ENCODE measurements at regions not wholly inside any gene's neighbourhood (a gene's known extent, or its start where the extent isn't known, plus 50 kb on each side); places are given as distances from the start of the nearest gene placed in this dataset.

GRCh38 chr13:31595563-31595962 is 143.8 kb upstream of the RXFP2 start:
- dilution Hi-C loops (cut with MboI; ENCODE audit: extremely low pct_ligation_motif_present, low sequenced_read_pairs) (no loop called here), intact Hi-C loops (cut with micrococcal nuclease) (no loop called here)
- Histone ChIP-seq H3K9me3 (replicated peaks; ENCODE audit: control insufficient read depth, insufficient read depth, low read length) (no peaks in the 10 kb centered on the region), H3K36me3 (ENCODE audit: control insufficient read depth in 2 of 2, extremely low read depth in 1 of 2, insufficient read depth in 2 of 2, low read length in 2 of 2) (no peaks in the 10 kb centered on the region), H3K27ac (ENCODE audit: insufficient read depth, low read depth, low read length) (no peak overlapping the region), H3K4me3 (replicated peaks in 1 of 3; ENCODE audit: insufficient read depth in 1 of 3, low read depth in 1 of 3, low read length in 3 of 3) (no peak overlapping the region), H3K27me3 (ENCODE audit: control insufficient read depth in 2 of 2, insufficient read depth in 2 of 2, low read length in 2 of 2) (peaks cover 0 to 3% of the 10 kb centered on the region in 2 experiments), H3K9ac (replicated peaks; ENCODE audit: extremely low read depth, insufficient read depth, low read length) (no peak overlapping the region), H2AFZ (ENCODE audit: low read depth, low read length) (no peak overlapping the region), H4K20me1 (replicated peaks; ENCODE audit: control insufficient read depth, extremely low read depth, insufficient read depth, low read length) (no peaks in the 10 kb centered on the region), H3K9me1 (replicated peaks; ENCODE audit: control insufficient read depth, extremely low read depth, insufficient read depth, low read length) (no peaks in the 10 kb centered on the region), H3K4me1 (ENCODE audit: control insufficient read depth, extremely low read depth, insufficient read depth, low read length) (no peaks in the 10 kb centered on the region), H3K79me2 (ENCODE audit: control insufficient read depth, insufficient read depth, low read length) (no peaks in the 10 kb centered on the region), H3K4me2 (ENCODE audit: insufficient read depth, low read length) (no peak overlapping the region)
- DNase-seq (ENCODE audit: low read depth, low spot score), result no peak
- ChIA-PET POLR2A (no interaction called here), CTCF (interaction anchor here (2.4 kb wide), 1 partner anchor 104 kb away, joined by 8 read pairs; no protein-coding TSS in a partner anchor)
- FAIRE-seq, result no peak
- BruUV-seq (replicated peaks), result no TSS peak
- TF ChIP-seq MYC (IDR thresholded peaks at IDR 0.05; ENCODE audit: low read depth, low read length) (no peak), EZH2 (IDR thresholded peaks at IDR 0.05; ENCODE audit: borderline replicate concordance, low read depth, low read length, severe bottlenecking) (no peak), POLR2A (IDR thresholded peaks at IDR 0.05; ENCODE audit: low read depth, low read length) (no peak), GATA2 (IDR thresholded peaks at IDR 0.05; ENCODE audit: insufficient read depth, insufficient read length, low read depth, low read length) (no peak), POLR2AphosphoS5 (IDR thresholded peaks at IDR 0.05; ENCODE audit: insufficient read depth, low read depth, low read length) (no peak), FOS (IDR thresholded peaks at IDR 0.05; ENCODE audit: borderline replicate concordance, insufficient read depth, low read length) (no peak), JUN (IDR thresholded peaks at IDR 0.05; ENCODE audit: borderline replicate concordance, insufficient read depth, insufficient read length, low read depth) (no peak)
- TF ChIP-seq, protein P1, sequence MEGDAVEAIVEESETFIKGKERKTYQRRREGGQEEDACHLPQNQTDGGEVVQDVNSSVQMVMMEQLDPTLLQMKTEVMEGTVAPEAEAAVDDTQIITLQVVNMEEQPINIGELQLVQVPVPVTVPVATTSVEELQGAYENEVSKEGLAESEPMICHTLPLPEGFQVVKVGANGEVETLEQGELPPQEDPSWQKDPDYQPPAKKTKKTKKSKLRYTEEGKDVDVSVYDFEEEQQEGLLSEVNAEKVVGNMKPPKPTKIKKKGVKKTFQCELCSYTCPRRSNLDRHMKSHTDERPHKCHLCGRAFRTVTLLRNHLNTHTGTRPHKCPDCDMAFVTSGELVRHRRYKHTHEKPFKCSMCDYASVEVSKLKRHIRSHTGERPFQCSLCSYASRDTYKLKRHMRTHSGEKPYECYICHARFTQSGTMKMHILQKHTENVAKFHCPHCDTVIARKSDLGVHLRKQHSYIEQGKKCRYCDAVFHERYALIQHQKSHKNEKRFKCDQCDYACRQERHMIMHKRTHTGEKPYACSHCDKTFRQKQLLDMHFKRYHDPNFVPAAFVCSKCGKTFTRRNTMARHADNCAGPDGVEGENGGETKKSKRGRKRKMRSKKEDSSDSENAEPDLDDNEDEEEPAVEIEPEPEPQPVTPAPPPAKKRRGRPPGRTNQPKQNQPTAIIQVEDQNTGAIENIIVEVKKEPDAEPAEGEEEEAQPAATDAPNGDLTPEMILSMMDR (IDR thresholded peaks at IDR 0.05; ENCODE audit: extremely low read depth in 1 of 2, insufficient read depth in 1 of 2, low read depth in 1 of 2, low read length in 2 of 2), result no peak
- TF ChIP-seq, protein P2, sequence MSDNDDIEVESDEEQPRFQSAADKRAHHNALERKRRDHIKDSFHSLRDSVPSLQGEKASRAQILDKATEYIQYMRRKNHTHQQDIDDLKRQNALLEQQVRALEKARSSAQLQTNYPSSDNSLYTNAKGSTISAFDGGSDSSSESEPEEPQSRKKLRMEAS (IDR thresholded peaks at IDR 0.05; ENCODE audit: insufficient read depth, insufficient read length), result no peak

Data from endothelial cell of umbilical vein (primary cell).